OCI-LY7 (cell line): ENCODE measurements at regions not wholly inside any gene's neighbourhood (a gene's known extent, or its start where the extent isn't known, plus 50 kb on each side); places are given as distances from the start of the nearest gene placed in this dataset.

Experiments used
- BruUV-seq: library from RNA; stranded (reverse); fragments of 400-500 nt; replicated peaks from 2 replicates; lab custom pipeline; 2021; lab: Mats Ljungman, UMichigan
- CTCF ChIA-PET: fragments of 300-600 bp; sonication (Branson Sonifier 250); formaldehyde crosslinking; loops from one replicate; lab custom pipeline; 2022; ENCODE audit warnings: antibody characterized with exemption; ENCODE audit not compliant: unreplicated experiment; lab: Charles Lee
- POLR2A ChIA-PET: fragments of 300-600 bp; sonication (Branson Sonifier 250); formaldehyde crosslinking; loops from one replicate; lab custom pipeline; 2022; ENCODE audit warnings: antibody characterized with exemption; lab: Charles Lee
- DNase-seq: peaks from one replicate; pipeline ENCODE4 v3.0.0-alpha.2; 2015; ENCODE audit warnings: low spot score
- H2AFZ ChIP-seq: fragments of 200-600 bp; sonication (generic), shearing (Covaris generic); 2 replicates; pipeline ENCODE4 v1.6.1; 2014; ENCODE audit warnings: mild to moderate bottlenecking, antibody characterized with exemption, low read length, moderate library complexity
- H3K27ac ChIP-seq: fragments of 200-600 bp; sonication (generic); 2 replicates; pipeline ENCODE4 v1.5.1; 2014; ENCODE audit warnings: mixed run types, low read depth, mild to moderate bottlenecking, moderate library complexity, low read length, inconsistent platforms; ENCODE audit not compliant: poor library complexity, severe bottlenecking
- H3K36me3 ChIP-seq: fragments of 200-600 bp; sonication (generic); 2 replicates; pipeline ENCODE4 v1.6.1; 2014; ENCODE audit warnings: mild to moderate bottlenecking, antibody characterized with exemption, low read length, moderate library complexity, mixed read lengths; ENCODE audit not compliant: insufficient read depth
- H3K4me1 ChIP-seq: fragments of 200-600 bp; sonication (generic); 2 replicates; pipeline ENCODE4 v1.5.1; 2014; ENCODE audit warnings: mild to moderate bottlenecking, low read length; ENCODE audit not compliant: insufficient read depth, poor library complexity, severe bottlenecking
- H3K4me2 ChIP-seq: fragments of 200-600 bp; sonication (generic); 2 replicates; pipeline ENCODE4 v1.6.1; 2014; ENCODE audit warnings: mild to moderate bottlenecking, low read length
- H3K4me3 ChIP-seq: fragments of 200-600 bp; sonication (generic); 2 replicates; pipeline ENCODE4 v1.5.1; 2014; ENCODE audit warnings: mild to moderate bottlenecking, low read depth, low read length; ENCODE audit not compliant: poor library complexity, severe bottlenecking
- H3K79me2 ChIP-seq: fragments of 200-600 bp; sonication (generic); 2 replicates; pipeline ENCODE4 v1.6.1; 2016; ENCODE audit warnings: low read depth, mild to moderate bottlenecking, low read length, moderate library complexity, mixed read lengths; ENCODE audit not compliant: insufficient read depth
- H3K9me2 ChIP-seq: fragments of 200-600 bp; sonication (generic); 2 replicates; pipeline ENCODE4 v1.6.1; 2016; ENCODE audit warnings: mild to moderate bottlenecking, low read length, mixed read lengths; ENCODE audit not compliant: insufficient read depth
- H3K9me3 ChIP-seq: fragments of 200-600 bp; sonication (generic); 2 replicates; pipeline ENCODE4 v1.6.1; 2014; ENCODE audit warnings: mild to moderate bottlenecking, mixed run types, low read length, mixed read lengths
- H4K20me1 ChIP-seq: fragments of 200-600 bp; sonication (generic); 2 replicates; pipeline ENCODE4 v1.6.1; 2014; ENCODE audit warnings: mild to moderate bottlenecking, antibody characterized with exemption, low read length, moderate library complexity, mixed read lengths; ENCODE audit not compliant: insufficient read depth
- EZH2phosphoT487 ChIP-seq: fragments of 200-600 bp; sonication (generic); IDR thresholded peaks from 2 replicates; pipeline ENCODE4 v1.6.1; 2018; ENCODE audit warnings: low read depth, borderline replicate concordance, mild to moderate bottlenecking, mixed run types, antibody characterized with exemption, low read length, moderate library complexity, mixed read lengths
- intact Hi-C: fragments of 100-400 bp; cut with micrococcal nuclease; formaldehyde crosslinking; loops from one replicate; pipeline ENCODE4 v1.10.0; 2022; ENCODE audit not compliant: unreplicated experiment
- TF ChIP-seq, protein P1 (sequence below): fragments of 200-600 bp; sonication (generic); conservative IDR thresholded peaks from 2 replicates; pipeline ENCODE4 v1.5.1; 2014; ENCODE audit warnings: mild to moderate bottlenecking, antibody characterized with exemption, low read length, moderate library complexity, mixed read lengths

- no TSS peak for BruUV-seq
- intact Hi-C loops, result no loop called here
Observed at GRCh38 chr2:146260551-146260950, 1584.3 kb upstream of the ACVR2A start.

GRCh38 chr2:146259816-146260215, 1585.0 kb upstream of the ACVR2A start:
- Histone ChIP-seq H3K9me3 (no peaks in the 10 kb centered on the region), H3K4me3 (no peak overlapping the region), H3K4me2 (no peak overlapping the region), H3K4me1 (no peaks in the 10 kb centered on the region), H3K27ac (no peak overlapping the region), H3K36me3 (no peaks in the 10 kb centered on the region), H4K20me1 (no peaks in the 10 kb centered on the region), H3K79me2 (no peaks in the 10 kb centered on the region), H3K9me2 (no peaks in the 10 kb centered on the region), H2AFZ (no peak overlapping the region)
- DNase-seq, result no peak
- no peak for TF ChIP-seq EZH2phosphoT487
- TF ChIP-seq, protein P1, sequence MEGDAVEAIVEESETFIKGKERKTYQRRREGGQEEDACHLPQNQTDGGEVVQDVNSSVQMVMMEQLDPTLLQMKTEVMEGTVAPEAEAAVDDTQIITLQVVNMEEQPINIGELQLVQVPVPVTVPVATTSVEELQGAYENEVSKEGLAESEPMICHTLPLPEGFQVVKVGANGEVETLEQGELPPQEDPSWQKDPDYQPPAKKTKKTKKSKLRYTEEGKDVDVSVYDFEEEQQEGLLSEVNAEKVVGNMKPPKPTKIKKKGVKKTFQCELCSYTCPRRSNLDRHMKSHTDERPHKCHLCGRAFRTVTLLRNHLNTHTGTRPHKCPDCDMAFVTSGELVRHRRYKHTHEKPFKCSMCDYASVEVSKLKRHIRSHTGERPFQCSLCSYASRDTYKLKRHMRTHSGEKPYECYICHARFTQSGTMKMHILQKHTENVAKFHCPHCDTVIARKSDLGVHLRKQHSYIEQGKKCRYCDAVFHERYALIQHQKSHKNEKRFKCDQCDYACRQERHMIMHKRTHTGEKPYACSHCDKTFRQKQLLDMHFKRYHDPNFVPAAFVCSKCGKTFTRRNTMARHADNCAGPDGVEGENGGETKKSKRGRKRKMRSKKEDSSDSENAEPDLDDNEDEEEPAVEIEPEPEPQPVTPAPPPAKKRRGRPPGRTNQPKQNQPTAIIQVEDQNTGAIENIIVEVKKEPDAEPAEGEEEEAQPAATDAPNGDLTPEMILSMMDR, result no peak
- POLR2A ChIA-PET, result no interaction called here
- CTCF ChIA-PET, result no interaction called here
- intact Hi-C loops, result no loop called here
- no TSS peak for BruUV-seq

More at GRCh38 chr2:146260551-146260950, 1584.3 kb upstream of the ACVR2A start:
- Histone ChIP-seq H3K4me2 (no peak overlapping the region), H3K27ac (no peak overlapping the region), H3K79me2 (no peaks in the 10 kb centered on the region), H3K9me2 (no peaks in the 10 kb centered on the region), H3K36me3 (no peaks in the 10 kb centered on the region), H4K20me1 (no peaks in the 10 kb centered on the region), H3K4me3 (no peak overlapping the region), H3K4me1 (no peaks in the 10 kb centered on the region), H3K9me3 (no peaks in the 10 kb centered on the region), H2AFZ (no peak overlapping the region)
- no peak for DNase-seq
- ChIA-PET POLR2A (no interaction called here), CTCF (no interaction called here)
- TF ChIP-seq, protein P1, result no peak
- TF ChIP-seq EZH2phosphoT487, result no peak

DNA sequence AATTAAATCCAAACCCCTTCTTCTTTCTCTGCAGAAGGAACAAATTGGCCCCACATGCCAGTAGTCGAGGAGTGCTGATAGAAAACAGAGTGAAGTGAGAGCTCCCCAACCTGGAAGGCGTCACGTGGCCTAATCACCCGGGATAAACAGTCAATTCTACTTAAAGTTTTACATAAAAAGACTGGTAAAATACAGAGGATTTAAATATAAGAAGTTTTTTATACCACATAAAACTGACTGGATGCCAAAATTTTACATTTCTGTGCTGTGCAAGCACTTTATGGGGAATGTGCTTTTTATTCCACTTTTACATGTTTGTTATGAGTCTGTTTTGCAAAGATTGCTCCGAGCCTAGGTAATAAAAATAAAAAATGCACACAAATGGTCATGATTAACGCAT, 1586.8 kb upstream of the ACVR2A start:
- Histone ChIP-seq H2AFZ (no peak overlapping the region), H4K20me1 (no peaks in the 10 kb centered on the region), H3K4me1 (no peaks in the 10 kb centered on the region), H3K4me2 (no peak overlapping the region), H3K4me3 (no peak overlapping the region), H3K36me3 (no peaks in the 10 kb centered on the region), H3K9me2 (no peaks in the 10 kb centered on the region), H3K79me2 (no peaks in the 10 kb centered on the region), H3K27ac (no peak overlapping the region), H3K9me3 (no peaks in the 10 kb centered on the region)
- TF ChIP-seq, protein P1, result no peak
- no peak for TF ChIP-seq EZH2phosphoT487
- ChIA-PET POLR2A (interaction anchor here (0.9 kb wide), 1 partner anchor 9 kb away, joined by 3 read pairs; no protein-coding TSS in a partner anchor), CTCF (no interaction called here)
- intact Hi-C loops, result no loop called here
- BruUV-seq, result no TSS peak
- no peak for DNase-seq
